Panc1 (cell line): ENCODE measurements at regions not wholly inside any gene's neighbourhood (a gene's known extent, or its start where the extent isn't known, plus 50 kb on each side); places are given as distances from the start of the nearest gene placed in this dataset.

ENCODE experiments used
- ATAC-seq: fragments of 200-7000 bp; cut with Tn5 transposase; 2 replicates; pipeline ENCODE4 v1.9.1; 2020; ENCODE audit warnings: mild to moderate bottlenecking, moderate library complexity
- BruUV-seq: library from RNA; stranded (reverse); fragments of 400-500 nt; replicated peaks from 2 replicates; lab custom pipeline; 2021; lab: Mats Ljungman, UMichigan
- CTCF ChIA-PET: fragments of 300-600 bp; sonication (Branson Sonifier 250); formaldehyde crosslinking; loops from one replicate; lab custom pipeline; 2022; ENCODE audit warnings: antibody characterized with exemption; lab: Charles Lee
- POLR2A ChIA-PET: fragments of 300-600 bp; sonication (Branson Sonifier 250); formaldehyde crosslinking; loops from one replicate; lab custom pipeline; 2022; ENCODE audit warnings: antibody characterized with exemption; lab: Charles Lee
- DNase-seq: peaks from one replicate; pipeline ENCODE4 v3.0.0-alpha.2; 2010; ENCODE audit warnings: low read depth, low spot score
- H3K27ac ChIP-seq: 2 replicates; pipeline ENCODE4 v1.5.1; 2011; ENCODE audit warnings: mild to moderate bottlenecking, low read length, inconsistent platforms
- H3K27me3 ChIP-seq: fragments of 200-500 bp; sonication (Bioruptor generic); 2 replicates; pipeline ENCODE4 v1.6.0; 2014; ENCODE audit warnings: low read length, inconsistent platforms; ENCODE audit not compliant: control insufficient read depth, insufficient read depth
- H3K36me3 ChIP-seq: fragments of 200-500 bp; sonication (Bioruptor generic); 2 replicates; pipeline ENCODE4 v1.5.1; 2014; ENCODE audit warnings: inconsistent platforms, mild to moderate bottlenecking, low read length, moderate library complexity; ENCODE audit not compliant: control insufficient read depth, insufficient read depth
- H3K4me1 ChIP-seq: 2 replicates; pipeline ENCODE4 v1.5.1; 2011; ENCODE audit warnings: inconsistent platforms, mild to moderate bottlenecking, low read length, moderate library complexity; ENCODE audit not compliant: control insufficient read depth, insufficient read depth
- H3K4me3 ChIP-seq, 2 experiments: 2 replicates each; pipeline ENCODE4 v1.5.1; 2011 to 2012; ENCODE audit warnings: low read depth in 2 of 2, low read length in 2 of 2, mild to moderate bottlenecking in 2 of 2, inconsistent platforms in 1 of 2, moderate library complexity in 1 of 2
- H3K9me3 ChIP-seq: fragments of 200-500 bp; sonication (Bioruptor generic); 2 replicates; pipeline ENCODE4 v1.5.1; 2014; ENCODE audit warnings: low read depth, mild to moderate bottlenecking, inconsistent platforms, low read length, moderate library complexity; ENCODE audit not compliant: control insufficient read depth, insufficient read depth
- CTCF ChIP-seq: fragments of 450-650 bp; IDR thresholded peaks from 2 replicates; pipeline ENCODE4 v1.5.1; 2017; ENCODE audit warnings: mild to moderate bottlenecking
- POLR2AphosphoS5 ChIP-seq: IDR thresholded peaks from 2 replicates; pipeline ENCODE4 v1.6.1; 2012; ENCODE audit warnings: mild to moderate bottlenecking, low read depth, low read length, moderate library complexity
- SIN3A ChIP-seq: IDR thresholded peaks from 2 replicates; pipeline ENCODE4 v1.6.1; 2012; ENCODE audit warnings: low read depth, mild to moderate bottlenecking, low read length, moderate library complexity, borderline replicate concordance; ENCODE audit not compliant: insufficient read depth
- TCF7L2 ChIP-seq: IDR thresholded peaks from 2 replicates; pipeline ENCODE4 v1.6.1; 2011; ENCODE audit warnings: mild to moderate bottlenecking, low read depth, low read length, inconsistent platforms
- in situ Hi-C: cut with HindIII; loops from 2 replicates; pipeline ENCODE4 v1.10.0; 2016; ENCODE audit warnings: low sequenced_read_pairs, low pct_unique_long_range_greater_than_20kb
- intact Hi-C: fragments of 100-400 bp; cut with micrococcal nuclease; formaldehyde crosslinking; loops from one replicate; pipeline ENCODE4 v1.10.0; 2022; ENCODE audit not compliant: unreplicated experiment
- TF ChIP-seq, protein P1 (sequence below), 2 experiments: IDR thresholded peaks; 2 replicates each; pipeline ENCODE4 v1.6.1; 2011 to 2012; ENCODE audit warnings: low read depth in 2 of 2, control low read depth in 1 of 2, low read length in 1 of 2, mild to moderate bottlenecking in 1 of 2, moderate library complexity in 1 of 2; ENCODE audit not compliant: insufficient read depth in 1 of 2

GRCh38 chr22:44440224-44441160, 57.5 kb downstream of the RTL6 start:
- intact Hi-C loops (no loop called here), in situ Hi-C loops (no loop called here)
- no peaks in the 10 kb centered on the region for H3K36me3 ChIP-seq
- DNase-seq (no peak), ATAC-seq (0 out of 2 replicates have a peak, but pooled peaks have one; percentile 19)
- no peaks in the 10 kb centered on the region; the same call in 1 of the 2 replicates for H3K4me1 ChIP-seq
- no peak overlapping the region for H3K27ac ChIP-seq
- ChIA-PET CTCF (no interaction called here), POLR2A (no interaction called here)
- no TSS peak for BruUV-seq
- H3K9me3 ChIP-seq = no peaks in the 10 kb centered on the region
- TF ChIP-seq POLR2AphosphoS5 (no peak), CTCF (no peak), SIN3A (no peak), TCF7L2 (no peak)
- TF ChIP-seq, protein P1, sequence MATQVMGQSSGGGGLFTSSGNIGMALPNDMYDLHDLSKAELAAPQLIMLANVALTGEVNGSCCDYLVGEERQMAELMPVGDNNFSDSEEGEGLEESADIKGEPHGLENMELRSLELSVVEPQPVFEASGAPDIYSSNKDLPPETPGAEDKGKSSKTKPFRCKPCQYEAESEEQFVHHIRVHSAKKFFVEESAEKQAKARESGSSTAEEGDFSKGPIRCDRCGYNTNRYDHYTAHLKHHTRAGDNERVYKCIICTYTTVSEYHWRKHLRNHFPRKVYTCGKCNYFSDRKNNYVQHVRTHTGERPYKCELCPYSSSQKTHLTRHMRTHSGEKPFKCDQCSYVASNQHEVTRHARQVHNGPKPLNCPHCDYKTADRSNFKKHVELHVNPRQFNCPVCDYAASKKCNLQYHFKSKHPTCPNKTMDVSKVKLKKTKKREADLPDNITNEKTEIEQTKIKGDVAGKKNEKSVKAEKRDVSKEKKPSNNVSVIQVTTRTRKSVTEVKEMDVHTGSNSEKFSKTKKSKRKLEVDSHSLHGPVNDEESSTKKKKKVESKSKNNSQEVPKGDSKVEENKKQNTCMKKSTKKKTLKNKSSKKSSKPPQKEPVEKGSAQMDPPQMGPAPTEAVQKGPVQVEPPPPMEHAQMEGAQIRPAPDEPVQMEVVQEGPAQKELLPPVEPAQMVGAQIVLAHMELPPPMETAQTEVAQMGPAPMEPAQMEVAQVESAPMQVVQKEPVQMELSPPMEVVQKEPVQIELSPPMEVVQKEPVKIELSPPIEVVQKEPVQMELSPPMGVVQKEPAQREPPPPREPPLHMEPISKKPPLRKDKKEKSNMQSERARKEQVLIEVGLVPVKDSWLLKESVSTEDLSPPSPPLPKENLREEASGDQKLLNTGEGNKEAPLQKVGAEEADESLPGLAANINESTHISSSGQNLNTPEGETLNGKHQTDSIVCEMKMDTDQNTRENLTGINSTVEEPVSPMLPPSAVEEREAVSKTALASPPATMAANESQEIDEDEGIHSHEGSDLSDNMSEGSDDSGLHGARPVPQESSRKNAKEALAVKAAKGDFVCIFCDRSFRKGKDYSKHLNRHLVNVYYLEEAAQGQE (IDR thresholded peaks at IDR 0.05; ENCODE audit: insufficient read depth in 1 of 2, low read depth in 2 of 2, low read length in 1 of 2) = no peak
- no peaks in the 10 kb centered on the region for H3K27me3 ChIP-seq
- H3K4me3 ChIP-seq = no peak overlapping the region

- Histone ChIP-seq H3K4me3 (no peak overlapping the region), H3K4me1 (no peaks in the 10 kb centered on the region), H3K27me3 (no peaks in the 10 kb centered on the region), H3K9me3 (no peaks in the 10 kb centered on the region), H3K36me3 (no peaks in the 10 kb centered on the region), H3K27ac (no peak overlapping the region)
- ChIA-PET POLR2A (interaction anchor here (0.6 kb wide), 1 partner anchor 207 kb away, joined by 5 read pairs; no protein-coding TSS in a partner anchor), CTCF (no interaction called here)
- no peak for TF ChIP-seq SIN3A
- no peak for TF ChIP-seq CTCF
- in situ Hi-C loops (no loop called here), intact Hi-C loops (no loop called here)
- ATAC-seq = no peak
- BruUV-seq = no TSS peak
- DNase-seq = no peak
Measured at GRCh38 chr22:44439356-44440223, 58.4 kb downstream of the RTL6 start.
